ENCODE measurements at regions not wholly inside any gene's neighbourhood (a gene's known extent, or its start where the extent isn't known, plus 50 kb on each side); places are given as distances from the start of the nearest gene placed in this dataset.

DNA sequence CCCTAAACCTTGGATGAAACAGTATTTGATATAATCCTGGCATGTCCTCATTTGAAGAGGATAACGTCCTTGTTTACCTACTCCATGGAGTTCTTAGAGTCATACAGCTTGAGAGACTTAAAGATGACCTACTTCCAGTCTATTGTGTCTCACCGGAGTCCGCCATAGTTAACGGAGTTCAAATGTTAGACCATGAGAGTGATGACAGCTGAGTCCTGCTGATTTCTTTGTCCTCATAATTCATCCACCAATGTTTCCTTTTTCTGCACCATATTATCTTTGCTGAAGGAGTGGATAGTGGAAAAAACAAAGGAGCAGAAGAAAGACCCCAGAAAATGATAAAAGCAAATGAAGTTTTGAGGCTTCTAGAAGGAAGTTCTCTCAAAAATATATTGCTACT lies 75.8 kb upstream of the HIF1A start:
- H2BK12ac ChIP-seq (ENCODE audit: insufficient read length, low read depth, low read length): no peak overlapping the region
- H2BK120ac ChIP-seq (ENCODE audit: low read depth, low read length, poor library complexity, severe bottlenecking): no peak overlapping the region
- no peak overlapping the region for H2BK5ac ChIP-seq (ENCODE audit: insufficient read length, low read length)
- no peak overlapping the region for H4K91ac ChIP-seq (ENCODE audit: insufficient read length, low read depth, low read length)
- no peak overlapping the region for H3K27ac Mint-ChIP-seq
- H3K9ac ChIP-seq (ENCODE audit: extremely low read depth, insufficient read length, low read length): no peak overlapping the region
- no peaks in the 10 kb centered on the region for H3K9me3 ChIP-seq (ENCODE audit: control insufficient read depth, low read depth, low read length)
- no peak overlapping the region for H3K4ac ChIP-seq (ENCODE audit: low read depth, low read length)
- H2AK5ac ChIP-seq (ENCODE audit: insufficient read length, low read length): no peak overlapping the region
- peaks cover 2% of the 10 kb centered on the region; the same call in 1 of the 2 replicates for H3K4me1 ChIP-seq (ENCODE audit: insufficient read depth, low read length)
- H3K79me1 ChIP-seq (ENCODE audit: insufficient read depth, low read depth, low read length, poor library complexity, severe bottlenecking): no peaks in the 10 kb centered on the region
- H3K18ac ChIP-seq (ENCODE audit: insufficient read length, low read depth, low read length): no peak overlapping the region
- H3K4me2 ChIP-seq (ENCODE audit: insufficient read depth, insufficient read length, low read length): no peak overlapping the region
- no peak overlapping the region for H3K14ac ChIP-seq (ENCODE audit: insufficient read depth, low read length)
- no peak overlapping the region for H3K23ac ChIP-seq (ENCODE audit: insufficient read length, low read depth, low read length)
- H3K56ac ChIP-seq (ENCODE audit: insufficient read length, low read depth, low read length): no peak overlapping the region
- no peak overlapping the region for H4K5ac ChIP-seq (ENCODE audit: insufficient read length, low read depth, low read length)
- DNase-seq: no peak
- H2BK20ac ChIP-seq (ENCODE audit: low read depth, low read length, poor library complexity, severe bottlenecking): no peak overlapping the region
- H3K23me2 ChIP-seq (ENCODE audit: insufficient read length, low read depth, low read length, poor library complexity, severe bottlenecking): no peaks in the 10 kb centered on the region
- no peak overlapping the region for H2BK15ac ChIP-seq (ENCODE audit: low read depth, low read length)
- no peak overlapping the region for H3K4me3 Mint-ChIP-seq
- no peaks in the 10 kb centered on the region for H4K20me1 ChIP-seq (ENCODE audit: control insufficient read depth, insufficient read depth, insufficient read length)
- H3T11ph ChIP-seq (ENCODE audit: low read length): no peak overlapping the region
- no peaks in the 10 kb centered on the region for H3K27me3 ChIP-seq (ENCODE audit: insufficient read depth, low read length)
- no peaks in the 10 kb centered on the region; the same call in 1 of the 2 replicates for H3K27me3 Mint-ChIP-seq (ENCODE audit: low read depth)
- no peaks in the 10 kb centered on the region for H3K9me3 Mint-ChIP-seq
- H3K36me3 Mint-ChIP-seq (ENCODE audit: insufficient read depth in 1 of 3, low read depth in 3 of 3): no peaks in the 10 kb centered on the region; a peak in 1 of 7 replicates
- no CpG with 5 or more reads among the region's 4 CpGs for WGBS (ENCODE audit: extremely low coverage, insufficient read length, low lambda C conversion rate)
- no peaks in the 10 kb centered on the region for H3K79me2 ChIP-seq (ENCODE audit: insufficient read depth, low read length)
- H3K27ac ChIP-seq (ENCODE audit: insufficient read length, low read depth, low read length): no peak overlapping the region
- H4K8ac ChIP-seq (replicated peaks; ENCODE audit: insufficient read length, low read depth, low read length): no peak overlapping the region
- no peak overlapping the region for H2AFZ ChIP-seq (ENCODE audit: low read length)
- no peak for TF ChIP-seq CTCF (conservative IDR thresholded peaks at IDR 0.05)
- H3K4me1 Mint-ChIP-seq: peaks cover 20 to 22% of the 10 kb centered on the region in 2 experiments

All from H9 (cell line).